Stimulated activated CD4-positive, alpha-beta T cell treated with anti-CD3 and anti-CD28 coated beads, TNF-alpha, amount 100 ng/mL, for 24 hours (primary cell): ENCODE measurements at regions not wholly inside any gene's neighbourhood (a gene's known extent, or its start where the extent isn't known, plus 50 kb on each side); places are given as distances from the start of the nearest gene placed in this dataset.
"Not testable (repeated sequence)": the region's sequence is repeated elsewhere in the genome, so short reads cannot be mapped to it uniquely, and the experiment has no call there.

Source experiments
- DNase-seq, 3 experiments: peaks; one replicate each; pipeline ENCODE4 v3.0.0-alpha.2; 2020; ENCODE audit warnings: low read depth in 3 of 3

- no peak for DNase-seq
Measured at GRCh38 chr15:69601711-69602504, 149.3 kb downstream of the RPLP1 start.

GRCh38 chr15:69602921-69603320 is 150.3 kb downstream of the RPLP1 start:
- DNase-seq: no peak

GRCh38 chr15:69603369-69604071 is 150.9 kb downstream of the RPLP1 start:
- DNase-seq: no peak

GRCh38 chr15:69604072-69604411 is 151.4 kb downstream of the RPLP1 start:
- DNase-seq: no peak

GRCh38 chr15:69606144-69606543 is 153.5 kb downstream of the RPLP1 start:
- DNase-seq: no peak

- DNase-seq: no peak
Measured at GRCh38 chr15:69606921-69607500, 154.4 kb downstream of the RPLP1 start.

GRCh38 chr15:69608661-69609060 is 156.0 kb downstream of the RPLP1 start:
- DNase-seq: no peak

GRCh38 chr15:69609176-69609575 is 156.6 kb downstream of the RPLP1 start:
- DNase-seq: no peak

GRCh38 chr15:69609776-69610175 is 157.2 kb downstream of the RPLP1 start:
- DNase-seq: no peak

GRCh38 chr15:69610277-69610676 is 157.7 kb downstream of the RPLP1 start:
- DNase-seq: no peak

GRCh38 chr15:69610858-69611257 is 158.2 kb downstream of the RPLP1 start:
- DNase-seq: no peak

GRCh38 chr15:69612112-69612511 is 159.5 kb downstream of the RPLP1 start:
- no peak for DNase-seq

GRCh38 chr15:69613182-69613581 is 160.6 kb downstream of the RPLP1 start:
- no peak for DNase-seq

- DNase-seq: no peak
Measured at GRCh38 chr15:69613988-69614387, 161.4 kb downstream of the RPLP1 start.

GRCh38 chr15:69615736-69616135 is 163.1 kb downstream of the RPLP1 start:
- DNase-seq: no peak

GRCh38 chr15:69616558-69616957 is 163.9 kb downstream of the RPLP1 start:
- DNase-seq: no peak

GRCh38 chr15:69617144-69617543 is 164.5 kb downstream of the RPLP1 start:
- DNase-seq: not testable (repeated sequence)

- no peak for DNase-seq
Measured at GRCh38 chr15:69623392-69624154, 171.0 kb downstream of the RPLP1 start.

- no peak for DNase-seq
Measured at GRCh38 chr15:69624155-69624520, 171.5 kb downstream of the RPLP1 start.

- DNase-seq: no peak
Measured at GRCh38 chr15:69624816-69625215, 172.2 kb downstream of the RPLP1 start.

- no peak for DNase-seq
Measured at GRCh38 chr15:69625328-69625727, 172.7 kb downstream of the RPLP1 start.
